Neuronal stem cell (in vitro differentiated cells): ENCODE measurements at regions not wholly inside any gene's neighbourhood (a gene's known extent, or its start where the extent isn't known, plus 50 kb on each side); places are given as distances from the start of the nearest gene placed in this dataset.
A peak's percentile ranks its signal among the peaks of the same experiment; 100 is the strongest.

Source experiments
- DNase-seq: peaks from one replicate; pipeline ENCODE4 v3.0.0-alpha.2; 2013; ENCODE audit warnings: low spot score
- H2AFZ ChIP-seq: one replicate; pipeline ENCODE4 v1.6.1; 2013; ENCODE audit warnings: mild to moderate bottlenecking, low read length, inconsistent platforms
- H2AK5ac ChIP-seq: 2 replicates; pipeline ENCODE4 v1.6.1; 2013; ENCODE audit warnings: low read depth, mild to moderate bottlenecking, inconsistent platforms, low read length, moderate library complexity, mixed read lengths
- H2BK120ac ChIP-seq: 2 replicates; pipeline ENCODE4 v1.6.1; 2013; ENCODE audit warnings: low read depth, mild to moderate bottlenecking, inconsistent platforms, low read length, moderate library complexity, mixed read lengths
- H2BK12ac ChIP-seq: one replicate; pipeline ENCODE4 v1.6.1; 2013; ENCODE audit warnings: low read length, inconsistent platforms
- H2BK15ac ChIP-seq: 2 replicates; pipeline ENCODE4 v1.6.1; 2013; ENCODE audit warnings: mild to moderate bottlenecking, low read length, inconsistent platforms, mixed read lengths
- H2BK5ac ChIP-seq: one replicate; pipeline ENCODE4 v1.6.1; 2013; ENCODE audit warnings: inconsistent platforms, mild to moderate bottlenecking, low read length, moderate library complexity
- H3K14ac ChIP-seq: one replicate; pipeline ENCODE4 v1.6.1; 2013; ENCODE audit warnings: low read length, inconsistent platforms
- H3K18ac ChIP-seq: 2 replicates; pipeline ENCODE4 v1.6.1; 2013; ENCODE audit warnings: low read length, inconsistent platforms
- H3K23ac ChIP-seq: 2 replicates; pipeline ENCODE4 v1.6.1; 2013; ENCODE audit warnings: low read depth, mild to moderate bottlenecking, mixed read lengths, low read length, inconsistent platforms; ENCODE audit not compliant: poor library complexity
- H3K27ac ChIP-seq: replicated peaks from 3 replicates; pipeline ENCODE4 v1.5.1; 2013; ENCODE audit warnings: low read length, inconsistent platforms
- H3K27me3 ChIP-seq, 3 experiments: 2 replicates each; pipeline ENCODE4 v1.6.1; 2013; ENCODE audit warnings: low read length in 3 of 3, mild to moderate bottlenecking in 2 of 3, inconsistent platforms in 1 of 3, low read depth in 1 of 3, mixed read lengths in 1 of 3, moderate library complexity in 1 of 3; ENCODE audit not compliant: control insufficient read depth in 3 of 3, insufficient read depth in 3 of 3
- H3K36me3 ChIP-seq, 2 donors: replicated peaks in 1 of 2; 2 replicates each; pipeline ENCODE4 v1.6.1; 2013; ENCODE audit warnings: low read length in 2 of 2; ENCODE audit not compliant: control insufficient read depth in 2 of 2, insufficient read depth in 2 of 2
- H3K4ac ChIP-seq: 2 replicates; pipeline ENCODE4 v1.6.1; 2013; ENCODE audit warnings: inconsistent platforms, mild to moderate bottlenecking, low read length, moderate library complexity
- H3K4me1 ChIP-seq, 2 donors: 1 replicate in 1 of 2; 2 replicates in 1 of 2; pipeline ENCODE4 v1.6.1; 2013; ENCODE audit warnings: low read length in 2 of 2, low read depth in 1 of 2; ENCODE audit not compliant: control insufficient read depth in 2 of 2, insufficient read depth in 1 of 2
- H3K4me2 ChIP-seq: one replicate; pipeline ENCODE4 v1.6.1; 2013; ENCODE audit warnings: mild to moderate bottlenecking, low read length, inconsistent platforms; ENCODE audit not compliant: insufficient read depth, poor library complexity, severe bottlenecking
- H3K4me3 ChIP-seq, 2 donors: 2 replicates each; pipeline ENCODE4 v1.5.1; 2013; ENCODE audit warnings: low read length in 2 of 2, mild to moderate bottlenecking in 2 of 2, inconsistent platforms in 1 of 2, moderate library complexity in 1 of 2
- H3K79me1 ChIP-seq: one replicate; pipeline ENCODE4 v1.6.1; 2013; ENCODE audit warnings: low read depth, mild to moderate bottlenecking, inconsistent platforms, low read length, moderate library complexity
- H3K9ac ChIP-seq: one replicate; pipeline ENCODE4 v1.6.1; 2013; ENCODE audit warnings: mild to moderate bottlenecking, low read depth, low read length, inconsistent platforms; ENCODE audit not compliant: poor library complexity
- H3K9me3 ChIP-seq, 2 donors: replicated peaks in 1 of 2; 2 replicates each; pipeline versions ENCODE3 to v1.6.1; 2013; ENCODE audit warnings: low read length in 2 of 2, mild to moderate bottlenecking in 2 of 2, inconsistent platforms in 1 of 2, low read depth in 1 of 2, mixed read lengths in 1 of 2, moderate library complexity in 1 of 2; ENCODE audit not compliant: control insufficient read depth in 2 of 2, insufficient read depth in 1 of 2
- H4K8ac ChIP-seq: one replicate; pipeline ENCODE4 v1.6.1; 2013; ENCODE audit warnings: low read depth, mild to moderate bottlenecking, inconsistent platforms, low read length, moderate library complexity
- H4K91ac ChIP-seq: one replicate; pipeline ENCODE4 v1.6.1; 2013; ENCODE audit warnings: low read length, low read depth, mild to moderate bottlenecking, inconsistent platforms; ENCODE audit not compliant: poor library complexity
- WGBS, 2 donors: extraction: QIAGEN DNeasy Blood & Tissue Kit; methylation state at CpG; one replicate each; pipeline ENCODE4 v1.1.7; 2013; ENCODE audit warnings: missing lambda C conversion rate in 2 of 2, mixed read lengths in 1 of 2; ENCODE audit not compliant: insufficient read length in 2 of 2, insufficient replicate concordance in 1 of 2; ENCODE audit errors: extremely low coverage in 2 of 2; 5-methylcytosine and 5-hydroxymethylcytosine counted together

- Histone ChIP-seq H3K9me3 (no peaks in the 10 kb centered on the region), H2BK15ac (no peak overlapping the region), H3K36me3 (no peaks in the 10 kb centered on the region), H3K18ac (no peak overlapping the region), H2BK12ac (no peak overlapping the region), H3K4ac (no peak overlapping the region), H3K4me2 (no peak overlapping the region), H3K4me1 (no peaks in the 10 kb centered on the region), H2BK120ac (no peak overlapping the region), H3K9ac (no peak overlapping the region), H3K14ac (no peak overlapping the region), H2AK5ac (no peak overlapping the region), H3K79me1 (no peaks in the 10 kb centered on the region), H3K4me3 (no peak overlapping the region), H2AFZ (no peak overlapping the region), H3K27me3 (no peaks in the 10 kb centered on the region), H2BK5ac (no peak overlapping the region), H4K91ac (no peak overlapping the region), H3K23ac (no peak overlapping the region), H3K27ac (no peak overlapping the region), H4K8ac (no peak overlapping the region)
- DNase-seq, result no peak
- no CpG with 5 or more reads among the region's 2 CpGs for WGBS, 2 donors
Measured at GRCh38 chr18:25950321-25950720, 140.1 kb downstream of the SS18 start.

GRCh38 chr18:25946540-25946939 lies 143.9 kb downstream of the SS18 start:
- H3K79me1 ChIP-seq, result no peaks in the 10 kb centered on the region
- H3K23ac ChIP-seq, result no peak overlapping the region
- H2BK5ac ChIP-seq, result no peak overlapping the region
- no peak overlapping the region for H3K4ac ChIP-seq
- H3K27me3 ChIP-seq, result no peaks in the 10 kb centered on the region
- no peak overlapping the region for H2BK15ac ChIP-seq
- H3K14ac ChIP-seq, result no peak overlapping the region
- no peaks in the 10 kb centered on the region for H3K9me3 ChIP-seq
- H3K36me3 ChIP-seq, result no peaks in the 10 kb centered on the region
- H2BK12ac ChIP-seq, result no peak overlapping the region
- H3K27ac ChIP-seq, result no peak overlapping the region
- no peaks in the 10 kb centered on the region for H3K4me1 ChIP-seq
- no peak overlapping the region for H3K4me2 ChIP-seq
- H4K91ac ChIP-seq, result no peak overlapping the region
- no CpG with 5 or more reads among the region's 1 CpG for WGBS, 2 donors
- H2BK120ac ChIP-seq, result no peak overlapping the region
- no peak overlapping the region for H4K8ac ChIP-seq
- no peak overlapping the region for H2AK5ac ChIP-seq
- no peak overlapping the region for H3K4me3 ChIP-seq
- no peak overlapping the region for H3K18ac ChIP-seq
- no peak overlapping the region for H2AFZ ChIP-seq
- H3K9ac ChIP-seq, result no peak overlapping the region
- no peak for DNase-seq

- Histone ChIP-seq H3K79me1 (no peaks in the 10 kb centered on the region), H3K27me3 (no peaks in the 10 kb centered on the region), H3K36me3 (no peaks in the 10 kb centered on the region), H2BK120ac (no peak overlapping the region), H2BK5ac (no peak overlapping the region), H2BK15ac (no peak overlapping the region), H3K9ac (no peak overlapping the region), H4K8ac (no peak overlapping the region), H3K4ac (no peak overlapping the region), H3K27ac (no peak overlapping the region), H3K4me3 (no peak overlapping the region), H3K18ac (no peak overlapping the region), H2BK12ac (no peak overlapping the region), H2AFZ (peak overlapping the region; percentile 20), H3K14ac (no peak overlapping the region), H3K9me3 (no peaks in the 10 kb centered on the region), H3K4me2 (no peak overlapping the region), H4K91ac (no peak overlapping the region), H3K4me1 (peaks cover 0 to 3% of the 10 kb centered on the region in 2 donors), H3K23ac (no peak overlapping the region), H2AK5ac (no peak overlapping the region)
- no CpG with 5 or more reads among the region's 1 CpG for whole genome bisulfite sequencing, 2 donors
- no peak for DNase-seq
Measured at GRCh38 chr18:25935356-25935755, 155.1 kb downstream of the SS18 start.

- Histone ChIP-seq H3K9ac (no peak overlapping the region), H2AFZ (peak overlapping the region; percentile 13), H3K4me2 (no peak overlapping the region), H2BK12ac (no peak overlapping the region), H3K27me3 (no peaks in the 10 kb centered on the region), H3K4me1 (peaks cover 0 to 4% of the 10 kb centered on the region in 2 donors), H4K91ac (no peak overlapping the region), H3K4ac (no peak overlapping the region), H3K9me3 (no peaks in the 10 kb centered on the region), H3K4me3 (no peak overlapping the region), H2BK15ac (no peak overlapping the region), H2BK5ac (no peak overlapping the region), H3K18ac (no peak overlapping the region), H3K36me3 (no peaks in the 10 kb centered on the region), H3K79me1 (no peaks in the 10 kb centered on the region), H3K14ac (no peak overlapping the region), H2BK120ac (no peak overlapping the region), H4K8ac (no peak overlapping the region), H3K23ac (no peak overlapping the region), H3K27ac (no peak overlapping the region), H2AK5ac (no peak overlapping the region)
- DNase-seq, result no peak
- WGBS, 2 donors, result no CpG with 5 or more reads among the region's 1 CpG
Measured at GRCh38 chr18:25931126-25931525, 159.3 kb downstream of the SS18 start.
